MCF 10A (cell line): ENCODE measurements at regions not wholly inside any gene's neighbourhood (a gene's known extent, or its start where the extent isn't known, plus 50 kb on each side); places are given as distances from the start of the nearest gene placed in this dataset.

Experiments
- BruUV-seq: library from RNA; stranded (reverse); fragments of 400-500 nt; replicated peaks from 2 replicates; lab custom pipeline; 2021; lab: Mats Ljungman, UMichigan
- CTCF ChIA-PET: fragments of 300-600 bp; sonication (Branson Sonifier 250); formaldehyde crosslinking; extraction: SDS; loops from one replicate; lab custom pipeline; 2021; ENCODE audit warnings: antibody characterized with exemption, inconsistent platforms; lab: Yijun Ruan, JAX
- POLR2A ChIA-PET: fragments of 300-600, 350-650 bp; sonication (Branson Sonifier 250); formaldehyde crosslinking; extraction: SDS; loops from one replicate; lab custom pipeline; 2020; ENCODE audit warnings: antibody characterized with exemption, inconsistent platforms; lab: Yijun Ruan, JAX
- DNase-seq: peaks from one replicate; pipeline ENCODE4 v3.0.0-alpha.2; 2018; ENCODE audit not compliant: unreplicated experiment
- H3K27ac Mint-ChIP-seq: one replicate; pipeline ENCODE4 v1.8.0; 2022; ENCODE audit warnings: mild to moderate bottlenecking, low read depth, mixed read lengths; ENCODE audit not compliant: unreplicated experiment
- H3K27me3 Mint-ChIP-seq: one replicate; pipeline ENCODE4 v1.8.0; 2022; ENCODE audit warnings: mixed read lengths; ENCODE audit not compliant: insufficient read depth, unreplicated experiment
- H3K36me3 Mint-ChIP-seq: one replicate; pipeline ENCODE4 v1.8.0; 2022; ENCODE audit warnings: mild to moderate bottlenecking, moderate library complexity, mixed read lengths; ENCODE audit not compliant: insufficient read depth, unreplicated experiment
- H3K4me1 Mint-ChIP-seq: one replicate; pipeline ENCODE4 v1.8.0; 2022; ENCODE audit warnings: mixed read lengths; ENCODE audit not compliant: insufficient read depth, unreplicated experiment
- H3K4me3 Mint-ChIP-seq: one replicate; pipeline ENCODE4 v1.8.0; 2022; ENCODE audit warnings: mild to moderate bottlenecking, moderate library complexity, mixed read lengths; ENCODE audit not compliant: unreplicated experiment
- H3K9me3 Mint-ChIP-seq: one replicate; pipeline ENCODE4 v1.8.0; 2022; ENCODE audit warnings: mixed read lengths; ENCODE audit not compliant: unreplicated experiment
- CTCF ChIP-seq: fragments of 200-600 bp; IDR thresholded peaks from one replicate; pipeline ENCODE4 v1.8.0; 2022; ENCODE audit warnings: antibody characterized with exemption, mild to moderate bottlenecking; ENCODE audit not compliant: unreplicated experiment
- intact Hi-C: fragments of 100-400 bp; cut with micrococcal nuclease; formaldehyde crosslinking; loops from 2 replicates; pipeline ENCODE4 v1.14.1; 2022

- Mint-ChIP-seq H3K9me3 (no peaks in the 10 kb centered on the region), H3K27ac (peak overlapping the region; percentile 78), H3K4me3 (no peak overlapping the region), H3K27me3 (no peaks in the 10 kb centered on the region), H3K36me3 (no peaks in the 10 kb centered on the region), H3K4me1 (peaks cover 5% of the 10 kb centered on the region)
- DNase-seq: peak; percentile 58
- TF ChIP-seq CTCF: no peak
- ChIA-PET POLR2A (interaction anchor here (0.5 to 1.4 kb wide), 5 partner anchors 8 to 692 kb away, joined by 3 to 4 read pairs (median 3); no protein-coding TSS in a partner anchor), CTCF (interaction anchor here (0.7 to 1.2 kb wide), 2 partner anchors 693 to 748 kb away, joined by 3 to 4 read pairs; no protein-coding TSS in a partner anchor)
- no TSS peak for BruUV-seq
- intact Hi-C loops: no loop called here
Measured at GRCh38 chr4:187417721-187418120, 577.9 kb upstream of the ZFP42 start.

- no peak overlapping the region for H3K27ac Mint-ChIP-seq
- BruUV-seq: no TSS peak
- H3K9me3 Mint-ChIP-seq: peaks cover 6% of the 10 kb centered on the region
- ChIA-PET CTCF (interaction anchor here (1.0 kb wide), 1 partner anchor 20 kb away, joined by 5 read pairs; no protein-coding TSS in a partner anchor), POLR2A (interaction anchor here (1.2 kb wide), 1 partner anchor 492 kb away, joined by 3 read pairs; no protein-coding TSS in a partner anchor)
- intact Hi-C loops: no loop called here
- H3K36me3 Mint-ChIP-seq: no peaks in the 10 kb centered on the region
- H3K4me1 Mint-ChIP-seq: peaks cover 12% of the 10 kb centered on the region
- no peak for TF ChIP-seq CTCF
- H3K4me3 Mint-ChIP-seq: no peak overlapping the region
- no peak for DNase-seq
- H3K27me3 Mint-ChIP-seq: no peaks in the 10 kb centered on the region
Measured at GRCh38 chr4:187422655-187423054, 572.9 kb upstream of the ZFP42 start.

GRCh38 chr4:187424636-187425035 is 570.9 kb upstream of the ZFP42 start:
- POLR2A ChIA-PET: no interaction called here
- no peak overlapping the region for H3K4me3 Mint-ChIP-seq
- CTCF ChIA-PET: no interaction called here
- no peak for DNase-seq
- no peak for TF ChIP-seq CTCF
- peaks cover 10% of the 10 kb centered on the region for H3K4me1 Mint-ChIP-seq
- H3K27me3 Mint-ChIP-seq: no peaks in the 10 kb centered on the region
- H3K36me3 Mint-ChIP-seq: no peaks in the 10 kb centered on the region
- intact Hi-C loops: no loop called here
- H3K27ac Mint-ChIP-seq: no peak overlapping the region
- BruUV-seq: no TSS peak
- peaks cover 6% of the 10 kb centered on the region for H3K9me3 Mint-ChIP-seq

- CTCF ChIA-PET: no interaction called here
- no TSS peak for BruUV-seq
Measured at GRCh38 chr4:187426511-187426910, 569.1 kb upstream of the ZFP42 start.

More at GRCh38 chr4:187426511-187426910, 569.1 kb upstream of the ZFP42 start:
- POLR2A ChIA-PET: interaction anchor here (0.6 kb wide), 1 partner anchor 9 kb away, joined by 3 read pairs; no protein-coding TSS in a partner anchor
- H3K9me3 Mint-ChIP-seq: peaks cover 6% of the 10 kb centered on the region
- no peak for DNase-seq
- H3K4me1 Mint-ChIP-seq: peaks cover 10% of the 10 kb centered on the region
- no peaks in the 10 kb centered on the region for H3K27me3 Mint-ChIP-seq
- intact Hi-C loops: no loop called here
- H3K4me3 Mint-ChIP-seq: no peak overlapping the region
- no peak for TF ChIP-seq CTCF
- H3K36me3 Mint-ChIP-seq: no peaks in the 10 kb centered on the region
- H3K27ac Mint-ChIP-seq: no peak overlapping the region
